ENCODE measurements at regions not wholly inside any gene's neighbourhood (a gene's known extent, or its start where the extent isn't known, plus 50 kb on each side); places are given as distances from the start of the nearest gene placed in this dataset.
"Not testable (repeated sequence)": the region's sequence is repeated elsewhere in the genome, so short reads cannot be mapped to it uniquely, and the experiment has no call there.

DNA sequence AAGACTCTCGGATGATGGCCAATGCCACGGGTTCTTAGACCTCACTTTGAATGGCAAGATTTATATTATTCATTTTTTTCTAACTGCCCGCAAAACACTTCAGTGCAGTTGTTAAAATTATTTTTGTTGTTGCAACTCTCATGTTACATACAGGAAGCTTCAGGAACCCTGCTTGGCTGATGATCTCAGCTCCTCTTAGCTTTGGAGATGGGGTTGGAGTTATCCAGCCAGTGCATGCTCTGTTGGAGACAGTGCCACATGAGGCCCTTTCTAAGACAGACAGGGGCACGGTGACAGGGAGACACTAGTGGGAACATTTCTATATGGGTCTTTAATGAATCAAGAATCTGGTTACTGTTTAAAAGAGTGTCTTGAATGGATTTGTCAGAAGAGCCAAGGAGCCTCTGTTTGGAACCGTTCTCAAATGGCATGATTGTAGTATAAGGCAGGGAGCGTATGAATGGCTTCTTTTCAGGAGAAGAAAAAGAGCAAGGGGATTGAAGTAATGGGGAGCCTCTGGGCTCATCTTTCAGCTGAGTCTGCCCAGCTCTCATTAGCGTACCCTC is 61.9 kb upstream of the ENPP6 start:
- no peaks in the 10 kb centered on the region for H3K27me3 ChIP-seq (ENCODE audit: control insufficient read depth in 2 of 2, insufficient read depth in 2 of 2, low read length in 2 of 2)
- no peak for TF ChIP-seq POLR2H (tag; IDR thresholded peaks at IDR 0.05; ENCODE audit: low read depth)
- peaks cover 4% of the 10 kb centered on the region for H3K9me3 ChIP-seq (replicated peaks; ENCODE audit: control insufficient read depth, insufficient read depth, low read depth, low read length)
- H3K4me2 ChIP-seq (ENCODE audit: insufficient read depth, low read length) = no peak overlapping the region
- no peaks in the 10 kb centered on the region for H3K79me2 ChIP-seq (ENCODE audit: control insufficient read depth, insufficient read depth, low read length)
- no peak overlapping the region for H3K27ac ChIP-seq (ENCODE audit: extremely low read depth, low read depth, low read length)
- in situ Hi-C loops (cut with MboI) (no loop called here), intact Hi-C loops (cut with micrococcal nuclease) (no loop called here)
- FAIRE-seq (no peak), DNase-seq (ENCODE audit: extremely low read depth in 1 of 4, low spot score in 3 of 4) (no peak), ATAC-seq (no peak)
- BruUV-seq (replicated peaks) = no TSS peak
- 35% methylated on average over 7 of the region's 7 CpGs for WGBS (ENCODE audit: insufficient coverage, low coverage, missing lambda C conversion rate)
- H3K4me1 ChIP-seq (replicated peaks in 1 of 2; ENCODE audit: control insufficient read depth in 2 of 2, insufficient read depth in 2 of 2, low read length in 2 of 2) = peaks cover 0 to 5% of the 10 kb centered on the region in 2 experiments; a peak in 1 of 5 replicates
- H3K36me3 ChIP-seq (ENCODE audit: control insufficient read depth, insufficient read depth, low read length) = no peaks in the 10 kb centered on the region
- H3K9ac ChIP-seq (ENCODE audit: insufficient read depth in 1 of 2, low read depth in 2 of 2, low read length in 2 of 2) = no peak overlapping the region
- H3K4me3 ChIP-seq = no peak overlapping the region
- H2AFZ ChIP-seq (ENCODE audit: low read depth, low read length) = 0 out of 2 replicates have a peak overlapping the region, but pooled peaks have one; percentile 17
- ChIA-PET POLR2A (no interaction called here), CTCF (ENCODE audit: low intra/inter-chr PET ratio) (no interaction called here)
- no peaks in the 10 kb centered on the region for H4K20me1 ChIP-seq (replicated peaks; ENCODE audit: control insufficient read depth, insufficient read depth, low read length)
- H3K9me1 ChIP-seq (ENCODE audit: control insufficient read depth, insufficient read depth, low read length) = no peaks in the 10 kb centered on the region

DNA sequence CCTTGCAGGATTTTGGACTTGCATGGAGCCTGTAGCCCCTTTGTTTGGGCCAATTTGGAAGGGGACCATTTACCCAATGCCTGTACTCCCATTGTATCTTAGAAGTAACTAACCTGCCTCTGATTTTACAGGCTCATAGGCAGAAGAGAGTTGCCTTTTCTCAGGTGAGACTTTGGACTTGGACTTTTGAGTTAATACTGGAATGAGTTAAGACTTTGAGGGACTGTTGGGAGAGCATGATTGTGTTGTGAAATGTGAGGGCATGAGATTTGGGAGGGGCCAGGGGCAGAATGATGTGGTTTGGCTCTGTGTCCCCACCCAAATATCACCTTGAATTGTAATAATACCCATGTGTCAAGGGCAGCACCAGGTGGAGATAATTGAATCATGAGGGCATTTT is 60.1 kb upstream of the ENPP6 start:
- peak; percentile 37 for FAIRE-seq
- ATAC-seq; BruUV-seq (replicated peaks); H4K20me1 ChIP-seq (replicated peaks; ENCODE audit: control insufficient read depth, insufficient read depth, low read length); H2AFZ ChIP-seq (ENCODE audit: low read depth, low read length); POLR2A ChIA-PET; CTCF ChIA-PET (ENCODE audit: low intra/inter-chr PET ratio); H3K9me3 ChIP-seq (replicated peaks; ENCODE audit: control insufficient read depth, insufficient read depth, low read depth, low read length); H3K4me2 ChIP-seq (ENCODE audit: insufficient read depth, low read length); H3K27ac ChIP-seq (ENCODE audit: extremely low read depth, low read depth, low read length); H3K79me2 ChIP-seq (ENCODE audit: control insufficient read depth, insufficient read depth, low read length); intact Hi-C loops (cut with micrococcal nuclease); H3K9ac ChIP-seq (ENCODE audit: insufficient read depth in 1 of 2, low read depth in 2 of 2, low read length in 2 of 2); DNase-seq (ENCODE audit: extremely low read depth in 1 of 4, low spot score in 3 of 4); H3K27me3 ChIP-seq (ENCODE audit: control insufficient read depth in 2 of 2, insufficient read depth in 2 of 2, low read length in 2 of 2); in situ Hi-C loops (cut with MboI); H3K4me3 ChIP-seq; H3K9me1 ChIP-seq (ENCODE audit: control insufficient read depth, insufficient read depth, low read length); H3K4me1 ChIP-seq (replicated peaks in 1 of 2; ENCODE audit: control insufficient read depth in 2 of 2, insufficient read depth in 2 of 2, low read length in 2 of 2); H3K36me3 ChIP-seq (ENCODE audit: control insufficient read depth, insufficient read depth, low read length): not testable (repeated sequence)

Data from K562 (cell line).